H1 (cell line): ENCODE measurements at regions not wholly inside any gene's neighbourhood (a gene's known extent, or its start where the extent isn't known, plus 50 kb on each side); places are given as distances from the start of the nearest gene placed in this dataset.

Experiments used
- CTCF ChIA-PET: fragments of 300-600 bp; sonication (Branson Sonifier 250); formaldehyde crosslinking; loops from one replicate; lab custom pipeline; 2021; ENCODE audit not compliant: partially characterized antibody; lab: Charles Lee
- POLR2A ChIA-PET: fragments of 300-600 bp; sonication (Branson Sonifier 250); formaldehyde crosslinking; loops from one replicate; lab custom pipeline; 2021; ENCODE audit warnings: inconsistent platforms; ENCODE audit not compliant: partially characterized antibody; lab: Charles Lee
- DNase-seq, 2 experiments: peaks; one replicate each; pipeline versions ENCODE4 v3.0.0 to v3.0.0-alpha.2; 2010 to 2022; ENCODE audit warnings: low spot score in 2 of 2, low read depth in 1 of 2, mixed read lengths in 1 of 2
- FAIRE-seq: peaks from 2 replicates; lab custom pipeline; 2011; peaks lifted over from hg19 to GRCh38; lab: Jason Lieb, UNC
- H2AFZ ChIP-seq: 2 replicates; pipeline ENCODE4 v1.8.1; 2012; ENCODE audit warnings: low read length, inconsistent platforms
- H2AK5ac ChIP-seq: 2 replicates; pipeline ENCODE4 v1.6.1; 2013; ENCODE audit warnings: low read depth, low read length
- H2BK120ac ChIP-seq: replicated peaks from 2 replicates; pipeline ENCODE3; 2013; ENCODE audit warnings: low read depth, low read length, inconsistent platforms
- H2BK12ac ChIP-seq: 2 replicates; pipeline ENCODE4 v1.6.1; 2013; ENCODE audit warnings: low read depth, low read length
- H2BK15ac ChIP-seq: 2 replicates; pipeline ENCODE4 v1.6.1; 2013; ENCODE audit warnings: low read length
- H2BK20ac ChIP-seq: 2 replicates; pipeline ENCODE4 v1.6.1; 2013; ENCODE audit warnings: low read length
- H2BK5ac ChIP-seq: 2 replicates; pipeline ENCODE4 v1.6.1; 2013; ENCODE audit warnings: low read depth, low read length
- H3K14ac ChIP-seq: 2 replicates; pipeline ENCODE4 v1.6.1; 2013; ENCODE audit warnings: inconsistent platforms; ENCODE audit not compliant: insufficient read length
- H3K18ac ChIP-seq: 2 replicates; pipeline ENCODE4 v1.6.1; 2013; ENCODE audit warnings: low read length; ENCODE audit errors: extremely low read depth
- H3K23ac ChIP-seq: 2 replicates; pipeline ENCODE4 v1.6.1; 2013; ENCODE audit warnings: inconsistent platforms; ENCODE audit not compliant: insufficient read length
- H3K23me2 ChIP-seq: 2 replicates; pipeline ENCODE4 v1.6.1; 2013; ENCODE audit warnings: low read depth, low read length
- H3K27ac ChIP-seq: 2 replicates; pipeline ENCODE4 v1.6.1; 2011; ENCODE audit warnings: low read depth, low read length, inconsistent platforms
- H3K27me3 ChIP-seq, 4 experiments: replicated peaks in 1 of 4; 1 replicate in 1 of 4; 2 replicates in 3 of 4; pipeline versions ENCODE4 v1.6.1 to v1.8.1; 2011 to 2013; ENCODE audit warnings: low read length in 3 of 4, mild to moderate bottlenecking in 3 of 4, inconsistent platforms in 2 of 4, mixed read lengths in 2 of 4, moderate library complexity in 1 of 4; ENCODE audit not compliant: control insufficient read depth in 3 of 4, insufficient read depth in 3 of 4; ENCODE audit errors: extremely low read depth in 1 of 4
- H3K36me3 ChIP-seq, 4 experiments: 2 replicates each; pipeline versions ENCODE4 v1.6.1 to v1.8.1; 2011 to 2013; ENCODE audit warnings: mild to moderate bottlenecking in 4 of 4, low read length in 3 of 4, moderate library complexity in 2 of 4, control low read depth in 1 of 4, inconsistent platforms in 1 of 4; ENCODE audit not compliant: insufficient read depth in 4 of 4, control insufficient read depth in 2 of 4
- H3K4ac ChIP-seq: replicated peaks from 2 replicates; pipeline ENCODE3; 2013; ENCODE audit warnings: low read length, low read depth, mixed read lengths, inconsistent platforms; ENCODE audit not compliant: insufficient read length
- H3K4me1 ChIP-seq, 4 experiments: replicated peaks in 1 of 4; 1 replicate in 1 of 4; 2 replicates in 3 of 4; pipeline versions ENCODE4 v1.6.1 to v1.8.1; 2011 to 2013; ENCODE audit warnings: low read length in 3 of 4, inconsistent platforms in 2 of 4, mixed read lengths in 1 of 4; ENCODE audit not compliant: insufficient read depth in 4 of 4, control insufficient read depth in 3 of 4
- H3K4me2 ChIP-seq, 2 experiments: 2 replicates each; pipeline versions ENCODE4 v1.6.1 to v1.8.1; 2011 to 2013; ENCODE audit warnings: low read depth in 2 of 2, low read length in 2 of 2, control low read depth in 1 of 2, inconsistent platforms in 1 of 2, mild to moderate bottlenecking in 1 of 2; ENCODE audit not compliant: insufficient read depth in 1 of 2
- H3K4me3 ChIP-seq, 4 experiments: fragments of 200-600, 300-600 bp in 1 of 4; sonication (generic), shearing (Covaris generic), sonication (Bioruptor Twin) in 1 of 4; 2 replicates each; pipeline versions ENCODE4 v1.5.1 to v1.8.1; 2011 to 2016; ENCODE audit warnings: low read length in 4 of 4, low read depth in 3 of 4, control low read depth in 2 of 4, inconsistent platforms in 2 of 4, mild to moderate bottlenecking in 2 of 4, mixed read lengths in 1 of 4, moderate library complexity in 1 of 4; ENCODE audit not compliant: insufficient read depth in 2 of 4; ENCODE audit errors: extremely low read depth in 1 of 4
- H3K56ac ChIP-seq: replicated peaks from 2 replicates; pipeline ENCODE3; 2013; ENCODE audit warnings: low read depth, mild to moderate bottlenecking, mixed read lengths, low read length, inconsistent platforms; ENCODE audit not compliant: insufficient read length
- H3K79me1 ChIP-seq: 2 replicates; pipeline ENCODE4 v1.6.1; 2013; ENCODE audit warnings: low read depth, low read length, control low read depth
- H3K79me2 ChIP-seq, 2 experiments: 2 replicates each; pipeline versions ENCODE4 v1.6.1 to v1.8.1; 2012 to 2013; ENCODE audit warnings: low read length in 2 of 2, mild to moderate bottlenecking in 2 of 2, inconsistent platforms in 1 of 2; ENCODE audit not compliant: insufficient read depth in 2 of 2, control insufficient read depth in 1 of 2
- H3K9ac ChIP-seq, 4 experiments: replicated peaks in 1 of 4; 1 replicate in 1 of 4; 2 replicates in 3 of 4; pipeline versions ENCODE4 v1.6.1 to v1.8.1; 2011 to 2013; ENCODE audit warnings: low read depth in 3 of 4, low read length in 3 of 4, control low read depth in 2 of 4, mild to moderate bottlenecking in 2 of 4, moderate library complexity in 2 of 4, inconsistent platforms in 1 of 4; ENCODE audit errors: extremely low read depth in 1 of 4
- H3K9me3 ChIP-seq, 2 experiments: 2 replicates each; pipeline versions ENCODE4 v1.6.1 to v1.8.1; 2012 to 2013; ENCODE audit warnings: mild to moderate bottlenecking in 2 of 2, moderate library complexity in 2 of 2, control low read depth in 1 of 2, inconsistent platforms in 1 of 2, low read depth in 1 of 2, low read length in 1 of 2, mixed read lengths in 1 of 2; ENCODE audit not compliant: insufficient read depth in 2 of 2
- H4K20me1 ChIP-seq, 2 experiments: replicated peaks in 1 of 2; 2 replicates each; pipeline versions ENCODE3 to v1.8.1; 2011 to 2013; ENCODE audit warnings: inconsistent platforms in 2 of 2, low read length in 2 of 2, mild to moderate bottlenecking in 1 of 2; ENCODE audit not compliant: insufficient read depth in 2 of 2, control insufficient read depth in 1 of 2
- H4K5ac ChIP-seq: 2 replicates; pipeline ENCODE4 v1.6.1; 2013; ENCODE audit warnings: low read length, low read depth, mixed read lengths, inconsistent platforms; ENCODE audit not compliant: insufficient read length
- H4K8ac ChIP-seq: 2 replicates; pipeline ENCODE4 v1.8.0; 2013; ENCODE audit warnings: mild to moderate bottlenecking, moderate library complexity, low read length, inconsistent platforms; ENCODE audit not compliant: insufficient read depth; ENCODE audit errors: extremely low read depth
- H4K91ac ChIP-seq: replicated peaks from 2 replicates; pipeline ENCODE3; 2013; ENCODE audit warnings: low read length, mixed read lengths, inconsistent platforms; ENCODE audit not compliant: insufficient read length
- BRCA1 ChIP-seq: IDR thresholded peaks from 2 replicates; pipeline ENCODE4 v1.6.1; 2012; ENCODE audit warnings: low read depth, low read length, improper control_type of control experiment
- WGBS, 2 experiments: shearing (Covaris generic) in 1 of 2; methylation state at CpG; one replicate each; pipeline versions ENCODE4 v1.1.6 to v1.1.7; 2013 to 2015; ENCODE audit warnings: low lambda C conversion rate in 2 of 2, mixed read lengths in 2 of 2, inconsistent platforms in 1 of 2, low coverage in 1 of 2, missing lambda C conversion rate in 1 of 2; ENCODE audit not compliant: insufficient replicate concordance in 2 of 2, insufficient coverage in 1 of 2, insufficient read length in 1 of 2; ENCODE audit errors: extremely low coverage in 1 of 2, missing lambda C conversion rate in 1 of 2; 5-methylcytosine and 5-hydroxymethylcytosine counted together
- TF ChIP-seq, protein P1 (sequence below): IDR thresholded peaks from 2 replicates; pipeline ENCODE4 v1.6.1; 2012; ENCODE audit warnings: inconsistent platforms

- CTCF ChIA-PET, result interaction anchor here (1.3 to 1.9 kb wide), 3 partner anchors 9 to 75 kb away, joined by 3 to 5 read pairs (median 4); no protein-coding TSS in a partner anchor
- Histone ChIP-seq H3K23me2 (no peaks in the 10 kb centered on the region), H3K79me2 (no peaks in the 10 kb centered on the region), H3K4me1 (peaks cover 2 to 11% (median 8%) of the 10 kb centered on the region in 4 experiments; a peak in 5 of 7 replicates), H2BK12ac (0 out of 2 replicates have a peak overlapping the region, but pooled peaks have one; percentile 27), H4K20me1 (no peaks in the 10 kb centered on the region), H3K9ac (no peak overlapping the region), H2BK15ac (no peak overlapping the region), H3K79me1 (no peaks in the 10 kb centered on the region), H2BK120ac (no peak overlapping the region), H3K36me3 (0 out of 8 replicates have a peak, but pooled peaks cover 0 to 3% (median 0%) of the 10 kb centered on the region in 4 experiments), H2AK5ac (no peak overlapping the region), H3K27me3 (no peaks in the 10 kb centered on the region), H3K56ac (no peak overlapping the region), H4K8ac (no peak overlapping the region), H3K18ac (no peak overlapping the region), H2BK5ac (no peak overlapping the region), H2BK20ac (no peak overlapping the region), H3K14ac (no peak overlapping the region), H3K27ac (no peak overlapping the region), H4K91ac (no peak overlapping the region), H3K4me2 (no peak overlapping the region), H3K4me3 (no peak overlapping the region), H3K4ac (no peak overlapping the region), H3K9me3 (no peaks in the 10 kb centered on the region), H3K23ac (no peak overlapping the region), H2AFZ (no peak overlapping the region), H4K5ac (no peak overlapping the region)
- 85% methylated on average over 10 of the region's 10 CpGs; no CpG with 5 or more reads in 1 of the 2 experiments for WGBS, 2 experiments
- POLR2A ChIA-PET, result interaction anchor here (1.0 to 16.7 kb wide), 5 partner anchors 8 to 424 kb away, joined by 3 to 190 read pairs (median 6); no protein-coding TSS in a partner anchor
- FAIRE-seq, result no peak
- no peak for DNase-seq
- TF ChIP-seq, protein P1, sequence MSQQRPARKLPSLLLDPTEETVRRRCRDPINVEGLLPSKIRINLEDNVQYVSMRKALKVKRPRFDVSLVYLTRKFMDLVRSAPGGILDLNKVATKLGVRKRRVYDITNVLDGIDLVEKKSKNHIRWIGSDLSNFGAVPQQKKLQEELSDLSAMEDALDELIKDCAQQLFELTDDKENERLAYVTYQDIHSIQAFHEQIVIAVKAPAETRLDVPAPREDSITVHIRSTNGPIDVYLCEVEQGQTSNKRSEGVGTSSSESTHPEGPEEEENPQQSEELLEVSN, result peak; percentile 21; the same call in 1 of the 2 replicates
- TF ChIP-seq BRCA1, result no peak
These were observed 402.3 kb upstream of the POU3F1 start for GRCh38 chr1:38448893-38449292.
